Adrenal gland (tissue), 5 donors: ENCODE measurements at regions not wholly inside any gene's neighbourhood (a gene's known extent, or its start where the extent isn't known, plus 50 kb on each side); places are given as distances from the start of the nearest gene placed in this dataset.

Experiments used
- POLR2A ChIP-seq, 2 donors: fragments of 450-650 bp; IDR thresholded peaks; one replicate each; pipeline ENCODE4 v1.6.1; 2017; ENCODE audit warnings: antibody characterized with exemption in 2 of 2, mild to moderate bottlenecking in 2 of 2, moderate library complexity in 1 of 2
- TF ChIP-seq, protein P1 (sequence below), 6 experiments: fragments of 450-650 bp in 4 of 6; fragments of 200-600 bp in 2 of 6; sonication (generic) in 1 of 6; IDR thresholded peaks; 1 replicate in 5 of 6; 2 replicates in 1 of 6; pipeline versions ENCODE4 v1.5.1 to v1.8.0; 2016 to 2021; ENCODE audit warnings: antibody characterized with exemption in 6 of 6, mild to moderate bottlenecking in 2 of 6, moderate library complexity in 1 of 6
- donor health status: DM: no; HTN: no; CAD: no.

DNA sequence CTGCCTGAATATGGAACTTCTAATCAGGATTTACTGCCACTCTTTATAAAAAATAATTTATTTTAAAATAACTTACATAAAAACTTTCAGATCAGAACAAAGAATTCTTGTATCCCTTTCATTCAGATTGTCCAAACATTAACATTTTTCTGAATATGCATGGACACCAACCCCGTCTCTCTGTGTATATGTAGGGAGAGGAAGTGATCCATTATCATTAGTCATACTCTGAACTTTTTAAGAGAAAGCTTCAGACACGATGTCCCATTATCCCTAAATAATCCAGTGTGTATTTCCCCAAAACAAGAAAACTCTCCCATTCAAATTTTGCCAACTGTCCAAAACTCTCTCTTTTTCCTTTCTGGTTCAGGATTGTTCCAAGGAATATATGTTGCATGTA, 122.3 kb upstream of the CXADR start:
- TF ChIP-seq, protein P1, sequence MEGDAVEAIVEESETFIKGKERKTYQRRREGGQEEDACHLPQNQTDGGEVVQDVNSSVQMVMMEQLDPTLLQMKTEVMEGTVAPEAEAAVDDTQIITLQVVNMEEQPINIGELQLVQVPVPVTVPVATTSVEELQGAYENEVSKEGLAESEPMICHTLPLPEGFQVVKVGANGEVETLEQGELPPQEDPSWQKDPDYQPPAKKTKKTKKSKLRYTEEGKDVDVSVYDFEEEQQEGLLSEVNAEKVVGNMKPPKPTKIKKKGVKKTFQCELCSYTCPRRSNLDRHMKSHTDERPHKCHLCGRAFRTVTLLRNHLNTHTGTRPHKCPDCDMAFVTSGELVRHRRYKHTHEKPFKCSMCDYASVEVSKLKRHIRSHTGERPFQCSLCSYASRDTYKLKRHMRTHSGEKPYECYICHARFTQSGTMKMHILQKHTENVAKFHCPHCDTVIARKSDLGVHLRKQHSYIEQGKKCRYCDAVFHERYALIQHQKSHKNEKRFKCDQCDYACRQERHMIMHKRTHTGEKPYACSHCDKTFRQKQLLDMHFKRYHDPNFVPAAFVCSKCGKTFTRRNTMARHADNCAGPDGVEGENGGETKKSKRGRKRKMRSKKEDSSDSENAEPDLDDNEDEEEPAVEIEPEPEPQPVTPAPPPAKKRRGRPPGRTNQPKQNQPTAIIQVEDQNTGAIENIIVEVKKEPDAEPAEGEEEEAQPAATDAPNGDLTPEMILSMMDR (IDR thresholded peaks at IDR 0.05): no peak
- TF ChIP-seq POLR2A (IDR thresholded peaks at IDR 0.05): no peak
